Tibial nerve (tissue), 4 donors: ENCODE measurements at regions not wholly inside any gene's neighbourhood (a gene's known extent, or its start where the extent isn't known, plus 50 kb on each side); places are given as distances from the start of the nearest gene placed in this dataset.

Experiments
- CTCF ChIP-seq, 5 experiments: fragments of 200-600 bp in 3 of 5; fragments of 450-650 bp in 2 of 5; sonication (generic) in 3 of 5; IDR thresholded peaks; one replicate each; pipeline ENCODE4 v1.5.1; 2016 to 2019; ENCODE audit warnings: antibody characterized with exemption in 5 of 5, mild to moderate bottlenecking in 3 of 5, moderate library complexity in 2 of 5
- EP300 ChIP-seq, 2 donors: sonication (generic); formaldehyde crosslinking; IDR thresholded peaks; one replicate each; pipeline ENCODE4 v1.6.1; 2017; ENCODE audit warnings: antibody characterized with exemption in 2 of 2, mild to moderate bottlenecking in 1 of 2
- POLR2A ChIP-seq, 2 donors: fragments of 450-650 bp; IDR thresholded peaks; one replicate each; pipeline ENCODE4 v1.6.1; 2017; ENCODE audit warnings: antibody characterized with exemption in 2 of 2, mild to moderate bottlenecking in 2 of 2, moderate library complexity in 2 of 2

DNA sequence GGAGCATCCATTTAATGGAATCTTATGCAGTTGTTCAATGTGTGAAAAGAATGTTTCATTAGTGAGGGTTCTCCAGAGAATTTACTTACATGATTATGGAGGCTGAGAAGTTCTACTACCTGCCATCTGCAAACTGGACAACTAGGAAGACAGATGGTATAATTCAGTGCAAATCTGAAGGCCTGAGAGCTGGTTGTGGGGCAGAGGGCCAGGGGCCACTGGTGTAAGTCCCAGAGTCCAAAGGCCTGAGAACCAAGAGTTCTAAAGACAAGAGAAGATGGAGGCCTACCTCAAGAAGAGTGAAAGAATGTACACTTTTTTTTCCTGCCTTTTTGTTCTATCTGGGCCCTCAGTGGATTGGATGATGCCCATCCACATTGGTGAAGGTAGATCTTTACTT is 114.8 kb downstream of the DDX1 start:
- TF ChIP-seq CTCF (IDR thresholded peaks at IDR 0.05) (no peak), POLR2A (IDR thresholded peaks at IDR 0.05) (no peak), EP300 (IDR thresholded peaks at IDR 0.05) (no peak)
